ENCODE measurements at regions not wholly inside any gene's neighbourhood (a gene's known extent, or its start where the extent isn't known, plus 50 kb on each side); places are given as distances from the start of the nearest gene placed in this dataset.

DNA sequence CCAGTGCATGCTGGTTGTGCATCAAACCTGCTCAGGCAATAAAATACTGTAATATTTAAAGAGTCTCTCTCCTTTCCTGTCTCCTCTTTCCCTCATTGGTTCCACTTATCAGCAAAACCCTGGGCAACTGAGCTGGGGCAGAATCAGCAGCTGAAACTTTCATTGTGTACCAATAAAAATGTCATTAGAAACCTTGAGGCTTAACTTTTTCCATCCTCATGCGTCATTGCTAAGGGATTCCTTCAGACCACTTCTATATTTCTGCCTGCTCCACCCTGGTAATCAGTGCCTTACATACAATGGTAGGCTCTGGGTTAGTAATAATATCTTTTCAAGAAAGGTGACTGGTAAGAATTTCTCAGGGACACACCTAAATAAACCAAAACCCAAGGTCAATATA, 880.3 kb downstream of the RPA4 start:
- Histone ChIP-seq H3K9ac (ENCODE audit: low read length) (no peak overlapping the region), H3F3A (ENCODE audit: insufficient read depth, low read length) (no peaks in the 10 kb centered on the region), H3K4me1 (ENCODE audit: insufficient read depth, low read length, severe bottlenecking) (no peaks in the 10 kb centered on the region), H3K4me2 (ENCODE audit: low read length) (no peak overlapping the region), H3K9me2 (ENCODE audit: low read depth, low read length) (no peaks in the 10 kb centered on the region), H3K27ac (ENCODE audit: low read depth, low read length, poor library complexity, severe bottlenecking) (no peak overlapping the region), H3K4me3 (ENCODE audit: low read depth, low read length, poor library complexity, severe bottlenecking) (no peak overlapping the region), H4K20me1 (ENCODE audit: insufficient read depth, low read length) (no peaks in the 10 kb centered on the region), H3K27me3 (ENCODE audit: insufficient read depth, low read length) (no peaks in the 10 kb centered on the region), H2AFZ (ENCODE audit: low read length) (no peak overlapping the region), H3K79me2 (ENCODE audit: insufficient read depth, low read length) (no peaks in the 10 kb centered on the region), H3K9me3 (ENCODE audit: low read length) (no peaks in the 10 kb centered on the region), H3K36me3 (ENCODE audit: insufficient read depth, low read length) (no peaks in the 10 kb centered on the region)
- TF ChIP-seq EZH2 (IDR thresholded peaks at IDR 0.05; ENCODE audit: borderline replicate concordance, low read length), result no peak
- TF ChIP-seq, protein P1, sequence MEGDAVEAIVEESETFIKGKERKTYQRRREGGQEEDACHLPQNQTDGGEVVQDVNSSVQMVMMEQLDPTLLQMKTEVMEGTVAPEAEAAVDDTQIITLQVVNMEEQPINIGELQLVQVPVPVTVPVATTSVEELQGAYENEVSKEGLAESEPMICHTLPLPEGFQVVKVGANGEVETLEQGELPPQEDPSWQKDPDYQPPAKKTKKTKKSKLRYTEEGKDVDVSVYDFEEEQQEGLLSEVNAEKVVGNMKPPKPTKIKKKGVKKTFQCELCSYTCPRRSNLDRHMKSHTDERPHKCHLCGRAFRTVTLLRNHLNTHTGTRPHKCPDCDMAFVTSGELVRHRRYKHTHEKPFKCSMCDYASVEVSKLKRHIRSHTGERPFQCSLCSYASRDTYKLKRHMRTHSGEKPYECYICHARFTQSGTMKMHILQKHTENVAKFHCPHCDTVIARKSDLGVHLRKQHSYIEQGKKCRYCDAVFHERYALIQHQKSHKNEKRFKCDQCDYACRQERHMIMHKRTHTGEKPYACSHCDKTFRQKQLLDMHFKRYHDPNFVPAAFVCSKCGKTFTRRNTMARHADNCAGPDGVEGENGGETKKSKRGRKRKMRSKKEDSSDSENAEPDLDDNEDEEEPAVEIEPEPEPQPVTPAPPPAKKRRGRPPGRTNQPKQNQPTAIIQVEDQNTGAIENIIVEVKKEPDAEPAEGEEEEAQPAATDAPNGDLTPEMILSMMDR (IDR thresholded peaks at IDR 0.05; ENCODE audit: low read length), result no peak

DNA sequence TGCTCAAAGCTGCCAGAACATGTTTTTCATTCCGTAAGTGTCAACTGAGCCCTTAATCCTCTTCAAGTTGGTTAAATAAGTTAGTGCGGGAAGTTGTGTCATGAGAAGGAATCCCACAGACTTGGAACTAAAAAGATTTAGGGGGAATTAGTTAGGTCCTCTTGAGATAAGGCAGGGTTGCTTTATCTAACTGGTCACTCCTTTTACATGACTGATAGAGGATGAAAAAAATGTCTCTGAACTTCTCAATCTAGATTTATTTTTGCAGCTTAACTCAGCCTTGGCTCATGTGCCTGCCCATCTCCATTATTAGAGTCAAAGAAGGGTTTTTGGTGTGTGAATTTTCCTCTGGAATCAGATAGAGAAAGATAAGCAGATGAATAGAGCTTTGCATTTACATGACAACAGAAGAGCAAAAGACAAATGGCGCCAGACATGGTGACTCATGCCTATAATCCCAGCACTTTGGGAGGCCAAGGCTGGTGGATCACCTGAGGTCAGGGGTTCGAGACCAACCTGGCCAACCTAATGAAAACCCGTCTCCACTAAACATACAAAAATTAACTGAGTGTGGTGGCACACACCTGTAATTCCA, 882.9 kb downstream of the RPA4 start:
- no peaks in the 10 kb centered on the region for H4K20me1 ChIP-seq (ENCODE audit: insufficient read depth, low read length)
- H3K9ac ChIP-seq (ENCODE audit: low read length), result no peak overlapping the region
- H3K4me2 ChIP-seq (ENCODE audit: low read length), result no peak overlapping the region
- no peaks in the 10 kb centered on the region for H3K9me3 ChIP-seq (ENCODE audit: low read length)
- H3F3A ChIP-seq (ENCODE audit: insufficient read depth, low read length), result no peaks in the 10 kb centered on the region
- H3K27ac ChIP-seq (ENCODE audit: low read depth, low read length, poor library complexity, severe bottlenecking), result no peak overlapping the region
- TF ChIP-seq EZH2 (IDR thresholded peaks at IDR 0.05; ENCODE audit: borderline replicate concordance, low read length), result no peak
- TF ChIP-seq, protein P1 (IDR thresholded peaks at IDR 0.05; ENCODE audit: low read length), result no peak
- H3K79me2 ChIP-seq (ENCODE audit: insufficient read depth, low read length), result no peaks in the 10 kb centered on the region
- no peak overlapping the region for H3K4me3 ChIP-seq (ENCODE audit: low read depth, low read length, poor library complexity, severe bottlenecking)
- H3K4me1 ChIP-seq (ENCODE audit: insufficient read depth, low read length, severe bottlenecking), result no peaks in the 10 kb centered on the region
- H3K36me3 ChIP-seq (ENCODE audit: insufficient read depth, low read length), result no peaks in the 10 kb centered on the region
- no peaks in the 10 kb centered on the region for H3K9me2 ChIP-seq (ENCODE audit: low read depth, low read length)
- H3K27me3 ChIP-seq (ENCODE audit: insufficient read depth, low read length), result no peaks in the 10 kb centered on the region
- H2AFZ ChIP-seq (ENCODE audit: low read length), result no peak overlapping the region

DNA sequence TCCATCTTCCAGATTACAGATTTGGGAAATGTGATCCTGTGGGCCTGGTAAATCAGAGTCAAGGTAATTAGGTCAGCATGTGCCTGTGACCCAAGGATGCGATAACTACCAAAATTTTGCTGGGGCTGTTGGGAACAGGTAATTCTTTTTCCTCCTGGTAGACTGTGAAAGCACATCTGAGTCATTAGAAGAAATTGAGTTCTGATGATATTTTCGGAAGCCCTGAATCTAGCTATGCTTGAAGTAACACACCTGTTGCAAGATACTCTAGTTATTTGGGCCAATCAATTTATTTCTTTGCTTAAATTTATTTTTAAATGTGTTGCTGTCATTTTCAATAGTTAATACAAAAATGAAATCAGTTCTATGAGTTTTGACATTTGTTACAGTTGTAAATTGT, 903.6 kb downstream of the RPA4 start:
- H3K9me2 ChIP-seq (ENCODE audit: low read depth, low read length), result no peaks in the 10 kb centered on the region
- no peaks in the 10 kb centered on the region for H3F3A ChIP-seq (ENCODE audit: insufficient read depth, low read length)
- no peak for TF ChIP-seq EZH2 (IDR thresholded peaks at IDR 0.05; ENCODE audit: borderline replicate concordance, low read length)
- TF ChIP-seq, protein P1 (IDR thresholded peaks at IDR 0.05; ENCODE audit: low read length), result no peak
- H3K9me3 ChIP-seq (ENCODE audit: low read length), result no peaks in the 10 kb centered on the region
- H3K27ac ChIP-seq (ENCODE audit: low read depth, low read length, poor library complexity, severe bottlenecking), result no peak overlapping the region
- H3K4me3 ChIP-seq (ENCODE audit: low read depth, low read length, poor library complexity, severe bottlenecking), result no peak overlapping the region
- H3K4me2 ChIP-seq (ENCODE audit: low read length), result no peak overlapping the region
- no peak overlapping the region for H3K9ac ChIP-seq (ENCODE audit: low read length)
- H3K27me3 ChIP-seq (ENCODE audit: insufficient read depth, low read length), result no peaks in the 10 kb centered on the region
- H2AFZ ChIP-seq (ENCODE audit: low read length), result no peak overlapping the region
- H3K36me3 ChIP-seq (ENCODE audit: insufficient read depth, low read length), result no peaks in the 10 kb centered on the region
- no peaks in the 10 kb centered on the region for H3K79me2 ChIP-seq (ENCODE audit: insufficient read depth, low read length)
- no peaks in the 10 kb centered on the region for H4K20me1 ChIP-seq (ENCODE audit: insufficient read depth, low read length)
- no peaks in the 10 kb centered on the region for H3K4me1 ChIP-seq (ENCODE audit: insufficient read depth, low read length, severe bottlenecking)
